H9 (cell line): ENCODE measurements at regions not wholly inside any gene's neighbourhood (a gene's known extent, or its start where the extent isn't known, plus 50 kb on each side); places are given as distances from the start of the nearest gene placed in this dataset.

Experiments
- DNase-seq: peaks from one replicate; pipeline ENCODE4 v3.0.0-alpha.2; 2017
- H2AFZ ChIP-seq: one replicate; pipeline ENCODE4 v1.6.1; 2013; ENCODE audit warnings: mild to moderate bottlenecking, low read length, control low read depth, moderate library complexity
- H2AK5ac ChIP-seq: 2 replicates; pipeline ENCODE4 v1.6.1; 2013; ENCODE audit warnings: low read length, control low read depth, mixed read lengths; ENCODE audit not compliant: insufficient read length
- H2BK120ac ChIP-seq: one replicate; pipeline ENCODE4 v1.6.1; 2013; ENCODE audit warnings: low read depth, mild to moderate bottlenecking, low read length, control low read depth, inconsistent platforms; ENCODE audit not compliant: poor library complexity, severe bottlenecking
- H2BK12ac ChIP-seq: 2 replicates; pipeline ENCODE4 v1.6.1; 2013; ENCODE audit warnings: low read length, control low read depth, mixed read lengths, low read depth; ENCODE audit not compliant: insufficient read length
- H2BK15ac ChIP-seq: 2 replicates; pipeline ENCODE4 v1.6.1; 2013; ENCODE audit warnings: low read depth, low read length, control low read depth
- H2BK20ac ChIP-seq: one replicate; pipeline ENCODE4 v1.6.1; 2013; ENCODE audit warnings: low read depth, mild to moderate bottlenecking, low read length, control low read depth, inconsistent platforms; ENCODE audit not compliant: poor library complexity, severe bottlenecking
- H2BK5ac ChIP-seq: 2 replicates; pipeline ENCODE4 v1.6.1; 2013; ENCODE audit warnings: low read length, control low read depth, mixed read lengths; ENCODE audit not compliant: insufficient read length
- H3K14ac ChIP-seq: 2 replicates; pipeline ENCODE4 v1.6.1; 2013; ENCODE audit warnings: low read length, control low read depth; ENCODE audit not compliant: insufficient read depth
- H3K18ac ChIP-seq: 2 replicates; pipeline ENCODE4 v1.6.1; 2013; ENCODE audit warnings: low read depth, mild to moderate bottlenecking, mixed read lengths, low read length, control low read depth; ENCODE audit not compliant: insufficient read length
- H3K23ac ChIP-seq: 2 replicates; pipeline ENCODE4 v1.6.1; 2013; ENCODE audit warnings: low read length, control low read depth, mixed read lengths, low read depth; ENCODE audit not compliant: insufficient read length
- H3K23me2 ChIP-seq: 2 replicates; pipeline ENCODE4 v1.6.1; 2013; ENCODE audit warnings: low read depth, mild to moderate bottlenecking, mixed read lengths, low read length, control low read depth; ENCODE audit not compliant: insufficient read length, poor library complexity, severe bottlenecking
- H3K27ac ChIP-seq: 2 replicates; pipeline ENCODE4 v1.5.1; 2013; ENCODE audit warnings: low read length, control low read depth, mixed read lengths, low read depth; ENCODE audit not compliant: insufficient read length
- H3K27me3 ChIP-seq: 2 replicates; pipeline ENCODE4 v1.6.1; 2013; ENCODE audit warnings: low read length, control low read depth, inconsistent platforms; ENCODE audit not compliant: insufficient read depth
- H3K4ac ChIP-seq: 2 replicates; pipeline ENCODE4 v1.6.1; 2013; ENCODE audit warnings: low read depth, mild to moderate bottlenecking, control low read depth, inconsistent platforms, low read length, moderate library complexity
- H3K4me1 ChIP-seq: 2 replicates; pipeline ENCODE4 v1.6.1; 2013; ENCODE audit warnings: low read length, control low read depth, inconsistent platforms; ENCODE audit not compliant: insufficient read depth
- H3K4me2 ChIP-seq: 2 replicates; pipeline ENCODE4 v1.6.1; 2013; ENCODE audit warnings: low read length, control low read depth, mixed read lengths; ENCODE audit not compliant: insufficient read length, insufficient read depth
- H3K56ac ChIP-seq: 2 replicates; pipeline ENCODE4 v1.6.1; 2013; ENCODE audit warnings: low read depth, mild to moderate bottlenecking, mixed read lengths, low read length, control low read depth; ENCODE audit not compliant: insufficient read length
- H3K79me1 ChIP-seq: 2 replicates; pipeline ENCODE4 v1.6.1; 2013; ENCODE audit warnings: low read depth, mild to moderate bottlenecking, moderate library complexity, low read length, control low read depth, inconsistent platforms; ENCODE audit not compliant: insufficient read depth, poor library complexity, severe bottlenecking
- H3K79me2 ChIP-seq: 2 replicates; pipeline ENCODE4 v1.6.1; 2013; ENCODE audit warnings: low read length, control low read depth, inconsistent platforms; ENCODE audit not compliant: insufficient read depth
- H3K9ac ChIP-seq: 2 replicates; pipeline ENCODE4 v1.6.1; 2013; ENCODE audit warnings: low read length, control low read depth, mixed read lengths; ENCODE audit not compliant: insufficient read length; ENCODE audit errors: extremely low read depth
- H3K9me3 ChIP-seq: one replicate; pipeline ENCODE4 v1.6.1; 2013; ENCODE audit warnings: low read depth, low read length, inconsistent platforms; ENCODE audit not compliant: control insufficient read depth
- H3T11ph ChIP-seq: one replicate; pipeline ENCODE4 v1.6.1; 2013; ENCODE audit warnings: mild to moderate bottlenecking, low read length, control low read depth, inconsistent platforms
- H4K20me1 ChIP-seq: one replicate; pipeline ENCODE4 v1.6.1; 2013; ENCODE audit not compliant: control insufficient read depth, insufficient read length, insufficient read depth
- H4K5ac ChIP-seq: 2 replicates; pipeline ENCODE4 v1.6.1; 2013; ENCODE audit warnings: low read depth, mild to moderate bottlenecking, mixed read lengths, low read length, control low read depth; ENCODE audit not compliant: insufficient read length
- H4K8ac ChIP-seq: replicated peaks from 2 replicates; pipeline ENCODE4 v1.6.1; 2013; ENCODE audit warnings: low read length, control low read depth, mixed read lengths, low read depth; ENCODE audit not compliant: insufficient read length
- H4K91ac ChIP-seq: 2 replicates; pipeline ENCODE4 v1.6.1; 2013; ENCODE audit warnings: low read depth, mild to moderate bottlenecking, moderate library complexity, mixed read lengths, low read length, control low read depth; ENCODE audit not compliant: insufficient read length
- H3K27ac Mint-ChIP-seq, 3 experiments: 2 replicates in 2 of 3; 3 replicates in 1 of 3; pipeline ENCODE4 v1.8.0; 2020 to 2021; ENCODE audit warnings: mixed read lengths in 3 of 3, mild to moderate bottlenecking in 1 of 3, moderate library complexity in 1 of 3
- H3K27me3 Mint-ChIP-seq: 2 replicates; pipeline ENCODE4 v1.8.0; 2021; ENCODE audit warnings: low read depth, mild to moderate bottlenecking, moderate library complexity, mixed read lengths
- H3K36me3 Mint-ChIP-seq, 3 experiments: 2 replicates in 2 of 3; 3 replicates in 1 of 3; pipeline ENCODE4 v1.8.0; 2020 to 2021; ENCODE audit warnings: low read depth in 3 of 3, mixed read lengths in 3 of 3; ENCODE audit not compliant: insufficient read depth in 1 of 3
- H3K4me1 Mint-ChIP-seq, 2 experiments: 2 replicates each; pipeline ENCODE4 v1.8.0; 2020; ENCODE audit warnings: mixed read lengths in 2 of 2
- H3K4me3 Mint-ChIP-seq, 2 experiments: 2 replicates in 1 of 2; 3 replicates in 1 of 2; pipeline ENCODE4 v1.8.0; 2020 to 2021; ENCODE audit warnings: mild to moderate bottlenecking in 2 of 2, mixed read lengths in 2 of 2, moderate library complexity in 1 of 2
- H3K9me3 Mint-ChIP-seq, 2 experiments: 2 replicates in 1 of 2; 3 replicates in 1 of 2; pipeline ENCODE4 v1.8.0; 2020; ENCODE audit warnings: mild to moderate bottlenecking in 2 of 2, mixed read lengths in 2 of 2, moderate library complexity in 1 of 2
- CTCF ChIP-seq: fragments of 200-600 bp; sonication (generic); conservative IDR thresholded peaks from 3 replicates; pipeline ENCODE4 v1.8.0; 2021; ENCODE audit warnings: antibody characterized with exemption, mild to moderate bottlenecking
- WGBS: extraction: QIAGEN DNeasy Blood & Tissue Kit; methylation state at CpG from one replicate; pipeline ENCODE4 v1.1.7; 2013; ENCODE audit warnings: missing lambda C conversion rate, low lambda C conversion rate, mixed read lengths; ENCODE audit not compliant: insufficient read length; ENCODE audit errors: extremely low coverage; 5-methylcytosine and 5-hydroxymethylcytosine counted together

- Mint-ChIP-seq H3K4me3 (no peak overlapping the region), H3K27ac (no peak overlapping the region), H3K9me3 (peaks cover 0 to 4% of the 10 kb centered on the region in 2 experiments; a peak in 3 of 5 replicates), H3K36me3 (peaks cover 0 to 4% (median 0%) of the 10 kb centered on the region in 3 experiments; a peak in 1 of 7 replicates), H3K27me3 (no peaks in the 10 kb centered on the region; the same call in 1 of the 2 replicates), H3K4me1 (peaks cover 5 to 7% of the 10 kb centered on the region in 2 experiments)
- Histone ChIP-seq H3K9ac (no peak overlapping the region), H3K18ac (no peak overlapping the region), H4K91ac (no peak overlapping the region), H2BK12ac (no peak overlapping the region), H4K5ac (no peak overlapping the region), H3K27ac (no peak overlapping the region), H3K56ac (no peak overlapping the region), H3K23ac (no peak overlapping the region), H2BK5ac (no peak overlapping the region), H3K14ac (no peak overlapping the region), H3K23me2 (no peaks in the 10 kb centered on the region), H3K27me3 (no peaks in the 10 kb centered on the region), H3K9me3 (no peaks in the 10 kb centered on the region), H2AK5ac (no peak overlapping the region), H3K4ac (no peak overlapping the region), H2BK20ac (no peak overlapping the region), H2BK15ac (no peak overlapping the region), H3K79me2 (no peaks in the 10 kb centered on the region), H3T11ph (no peak overlapping the region), H2AFZ (no peak overlapping the region), H2BK120ac (no peak overlapping the region), H3K79me1 (no peaks in the 10 kb centered on the region), H3K4me1 (no peaks in the 10 kb centered on the region), H4K20me1 (no peaks in the 10 kb centered on the region), H3K4me2 (no peak overlapping the region), H4K8ac (no peak overlapping the region)
- no peak for TF ChIP-seq CTCF
- no CpG with 5 or more reads among the region's 2 CpGs for WGBS
- no peak for DNase-seq
Measured at GRCh38 chr5:96316487-96316886, 116.6 kb downstream of the PCSK1 start.
